Inferior parietal cortex (tissue), 1 donor: ENCODE measurements at regions not wholly inside any gene's neighbourhood (a gene's known extent, or its start where the extent isn't known, plus 50 kb on each side); places are given as distances from the start of the nearest gene placed in this dataset.

Experiments used
- DNase-seq: peaks from one replicate; pipeline ENCODE4 v3.0.0-alpha.2; 2016; ENCODE audit errors: extremely low spot score

DNA sequence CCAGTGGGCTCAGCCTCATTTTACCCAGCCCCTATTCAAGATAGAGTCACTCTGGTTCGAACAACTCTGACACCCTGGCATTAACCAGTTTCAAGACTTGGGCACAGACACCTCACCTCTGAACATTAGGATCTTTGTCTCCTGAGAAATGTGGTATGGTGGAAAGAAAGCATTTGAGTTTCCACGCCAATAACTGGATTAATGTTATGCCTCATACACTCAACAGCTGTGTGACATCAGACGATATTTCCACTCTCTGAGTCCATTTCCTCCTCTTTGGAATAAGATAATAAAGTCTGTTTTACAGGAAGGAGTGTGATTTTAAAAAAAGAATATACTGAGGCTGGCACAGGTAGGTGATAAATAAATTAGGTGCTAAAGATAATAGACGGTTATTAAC lies 121.3 kb upstream of the CHL1 start:
- DNase-seq = no peak

DNA sequence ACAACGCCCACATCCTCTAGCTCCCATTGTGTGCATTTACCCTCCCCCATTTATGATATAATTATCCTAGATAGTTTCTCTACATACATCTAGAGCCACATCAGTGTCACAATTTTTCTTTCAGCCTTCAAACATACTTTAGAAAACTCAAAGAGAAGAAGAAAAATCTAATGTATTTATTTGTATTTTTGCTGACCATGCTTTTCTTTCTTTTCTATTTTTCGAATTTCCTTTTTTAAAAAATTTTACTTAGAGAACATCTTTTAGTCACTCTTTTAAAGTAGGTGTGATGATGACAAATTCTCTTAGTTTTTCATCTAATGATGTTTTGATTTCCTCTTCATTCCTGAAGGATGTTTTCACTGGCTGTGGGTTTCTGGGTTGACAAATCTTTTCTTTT lies 117.0 kb upstream of the CHL1 start:
- DNase-seq = no peak

DNA sequence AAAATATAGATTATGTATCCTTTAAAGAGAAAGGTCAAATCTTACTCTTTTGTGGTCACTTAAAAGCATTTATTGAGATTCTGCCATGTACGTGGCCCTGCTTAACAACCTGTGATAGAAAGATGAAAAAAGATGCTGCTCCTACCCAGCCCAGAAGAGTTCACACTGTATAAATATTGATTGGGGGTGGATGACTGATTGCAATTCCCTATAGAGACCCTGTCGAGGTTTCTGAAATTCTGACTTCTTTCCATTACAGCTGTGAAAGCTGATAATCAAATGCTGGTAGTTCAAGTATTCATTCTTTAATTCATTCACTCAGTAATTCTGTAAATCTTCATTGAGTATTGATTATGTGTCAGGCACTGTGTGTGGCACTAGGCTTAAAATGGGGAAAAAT lies 114.1 kb upstream of the CHL1 start:
- DNase-seq = no peak

DNA sequence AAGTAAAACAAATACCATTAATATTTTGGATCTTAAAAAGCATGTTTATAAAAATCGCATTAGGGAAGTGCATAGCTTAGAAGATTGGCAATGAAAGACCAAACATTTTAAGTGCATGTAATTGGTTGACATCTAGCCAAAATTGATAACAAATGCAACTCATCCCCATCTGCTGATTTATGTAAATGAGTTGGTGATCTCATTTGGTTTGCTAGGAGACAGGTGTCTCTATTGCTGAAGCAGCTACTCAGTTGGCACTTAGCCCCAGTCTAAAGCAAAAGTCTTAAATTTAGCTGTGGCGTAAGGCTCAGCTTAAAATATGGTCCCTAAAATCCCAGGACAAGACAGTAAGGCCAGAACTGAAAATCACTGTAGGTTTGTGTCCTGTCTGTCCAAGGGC lies 113.5 kb upstream of the CHL1 start:
- DNase-seq = no peak

DNA sequence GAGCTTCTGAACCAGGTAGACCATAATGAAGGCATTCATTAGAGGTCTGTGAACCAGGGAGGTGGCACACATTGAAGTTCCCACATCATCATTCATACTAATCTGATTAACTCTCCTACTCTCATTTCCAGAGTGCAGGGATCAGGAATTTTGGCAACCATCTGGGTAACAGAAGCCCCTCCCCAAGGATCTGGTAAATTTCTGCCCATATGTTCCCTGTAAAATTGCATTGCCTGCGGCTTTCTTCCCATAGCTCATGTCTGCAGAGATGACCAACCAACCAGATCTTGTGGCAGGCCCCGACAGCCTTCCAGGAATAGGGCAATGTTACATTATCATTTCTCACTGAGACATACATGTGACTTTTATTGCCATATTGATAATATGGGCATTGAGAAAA lies 111.4 kb upstream of the CHL1 start:
- DNase-seq = no peak

DNA sequence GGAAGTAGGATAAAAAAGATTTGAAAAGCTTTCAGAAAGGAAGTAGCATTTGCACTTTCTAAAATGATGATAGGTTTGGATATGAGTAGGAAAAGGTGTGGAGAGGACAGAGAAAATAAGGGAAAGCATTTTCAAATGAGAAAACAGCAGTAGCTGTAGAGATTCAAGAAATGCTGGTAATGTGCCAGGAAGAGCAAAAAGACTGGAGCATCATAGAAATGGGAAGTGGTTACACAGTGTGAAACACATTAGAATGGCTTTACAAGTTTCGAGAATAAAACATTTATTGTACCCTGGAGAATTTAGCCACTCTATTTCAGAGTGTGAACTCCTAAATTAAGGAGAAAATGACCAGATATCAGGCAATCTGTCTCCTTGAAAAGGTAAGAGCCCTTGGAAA lies 108.3 kb upstream of the CHL1 start:
- no peak for DNase-seq

DNA sequence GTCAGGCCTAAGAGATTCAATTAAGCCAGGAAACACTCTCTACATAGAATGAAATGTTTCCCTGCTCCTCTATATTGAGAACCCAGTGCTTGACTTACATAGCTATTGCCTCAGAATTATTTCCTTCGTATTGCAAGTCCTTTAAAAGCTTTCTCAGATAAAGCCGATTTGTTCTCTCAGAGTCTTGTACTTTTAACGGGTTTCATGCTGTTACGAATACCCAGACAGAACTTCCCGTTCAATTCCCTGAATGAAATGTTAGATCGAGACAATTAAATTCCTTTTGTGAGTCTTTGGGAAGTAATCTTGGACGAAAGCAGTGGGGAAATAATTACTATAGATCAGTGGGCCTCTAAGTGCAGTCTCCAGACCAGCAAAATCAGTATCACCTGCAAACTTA lies 102.8 kb upstream of the CHL1 start:
- no peak for DNase-seq

DNA sequence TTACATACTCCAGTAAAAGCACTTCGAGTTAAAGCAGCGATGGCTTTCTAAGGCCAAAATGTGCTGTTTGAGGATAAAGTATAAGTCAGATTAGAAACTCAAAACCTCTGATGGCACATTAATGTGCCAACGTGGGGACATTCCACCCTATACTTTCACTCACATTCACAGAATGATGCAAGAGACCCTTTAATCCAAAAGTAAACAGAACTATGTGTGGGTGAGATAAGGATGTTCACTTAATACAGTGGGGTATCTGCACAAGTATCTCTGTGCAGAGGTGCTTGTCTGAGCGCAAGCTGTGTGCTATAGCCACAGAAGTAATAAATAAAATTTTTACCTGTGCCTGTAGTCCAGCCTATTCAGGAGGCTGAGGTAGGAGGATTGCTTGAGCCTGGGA lies 100.3 kb upstream of the CHL1 start:
- no peak for DNase-seq

DNA sequence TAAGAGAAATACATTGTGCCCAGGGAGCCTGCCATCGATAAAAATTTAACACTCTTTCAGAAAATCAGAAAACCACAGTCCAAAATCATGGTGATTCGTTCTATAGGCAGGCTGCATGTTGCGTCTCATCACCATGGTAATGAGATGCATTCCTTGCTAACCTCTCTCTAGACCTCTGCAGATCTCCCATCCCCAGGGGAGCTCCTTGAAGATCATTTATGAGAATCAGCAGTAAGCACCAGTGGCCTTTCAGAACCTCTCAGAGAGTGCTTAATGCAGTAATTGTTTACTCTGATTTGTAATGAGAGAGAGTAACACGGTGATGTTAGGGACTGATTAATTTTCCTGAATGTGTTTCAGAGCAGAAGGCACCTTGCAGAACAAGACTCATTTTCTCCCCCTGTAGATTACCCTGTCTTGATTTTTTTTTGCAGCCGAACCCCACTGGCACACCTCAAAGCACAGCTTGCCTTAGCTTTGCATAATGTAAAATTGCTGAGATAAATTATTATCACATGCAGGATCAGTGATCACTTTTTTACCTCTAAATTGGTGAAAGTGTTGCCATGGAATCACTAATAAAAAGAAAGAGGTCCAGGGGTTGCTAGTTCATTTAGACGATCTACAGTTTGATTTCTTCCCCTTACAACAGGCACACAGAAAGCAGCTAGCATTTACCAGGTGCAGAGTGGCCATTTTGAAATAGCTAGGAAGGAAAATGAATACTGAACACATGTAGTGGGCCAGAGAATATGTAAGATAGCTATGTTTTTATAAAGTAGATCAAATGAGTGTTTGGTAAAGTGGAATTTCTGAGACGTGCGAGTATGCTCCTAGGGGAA lies 98.9 kb upstream of the CHL1 start:
- DNase-seq = no peak

DNA sequence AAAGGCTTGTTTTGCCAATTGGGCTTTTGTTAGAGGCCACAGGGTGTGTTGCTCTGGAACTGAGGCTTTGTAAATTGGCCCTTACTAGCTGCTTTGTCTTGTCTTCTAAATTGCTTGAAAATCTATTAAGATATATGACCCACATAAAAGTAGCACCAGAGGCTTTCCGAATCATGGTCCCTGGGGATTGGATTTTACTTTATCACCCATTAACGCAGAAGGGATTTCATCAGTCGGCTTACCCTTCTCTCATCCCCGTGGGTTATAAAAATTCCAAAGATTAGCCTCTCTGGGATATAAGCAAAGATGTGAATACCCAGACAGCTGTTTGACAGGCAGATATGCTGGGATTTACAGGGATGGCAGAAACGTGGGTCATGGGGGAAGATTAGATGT lies 98.3 kb upstream of the CHL1 start:
- DNase-seq = no peak

DNA sequence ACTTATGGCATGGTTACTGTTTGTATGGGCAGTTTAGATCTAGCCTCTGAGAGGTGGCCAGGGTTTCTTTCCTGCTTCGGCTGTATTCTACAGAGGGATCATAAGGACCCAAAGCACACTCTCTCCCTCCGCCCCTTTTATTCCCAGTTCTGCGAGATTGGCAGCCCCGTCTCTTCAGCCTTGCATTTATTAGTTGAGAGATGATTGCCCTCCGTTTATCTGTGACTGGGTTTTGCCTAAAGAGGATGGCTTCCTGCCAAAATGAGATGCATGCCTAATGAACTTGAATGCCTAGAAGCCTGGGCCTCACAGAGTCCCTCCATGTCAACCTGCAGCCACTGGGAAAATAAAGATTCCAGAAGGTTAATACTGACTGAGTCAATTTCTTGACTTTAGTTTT lies 97.1 kb upstream of the CHL1 start:
- DNase-seq = no peak

DNA sequence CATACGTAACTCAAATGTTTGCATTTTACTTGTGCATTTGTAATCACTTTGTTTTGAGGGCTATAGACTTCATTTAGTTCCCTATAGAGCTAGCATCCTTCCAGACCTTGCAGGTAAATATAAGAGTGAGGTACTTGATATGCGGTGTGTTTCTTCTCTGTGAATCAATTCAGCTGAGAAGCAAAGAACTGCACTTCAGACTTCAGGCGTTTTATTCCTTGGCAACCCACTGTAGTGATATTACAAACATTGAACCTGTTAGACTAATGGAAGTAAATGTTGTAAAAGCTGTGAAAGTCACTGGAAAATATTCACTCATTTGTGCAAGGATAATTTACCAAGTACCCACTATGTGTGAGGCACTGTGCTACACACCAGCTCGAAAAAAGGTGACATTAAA lies 94.1 kb upstream of the CHL1 start:
- DNase-seq = no peak

DNA sequence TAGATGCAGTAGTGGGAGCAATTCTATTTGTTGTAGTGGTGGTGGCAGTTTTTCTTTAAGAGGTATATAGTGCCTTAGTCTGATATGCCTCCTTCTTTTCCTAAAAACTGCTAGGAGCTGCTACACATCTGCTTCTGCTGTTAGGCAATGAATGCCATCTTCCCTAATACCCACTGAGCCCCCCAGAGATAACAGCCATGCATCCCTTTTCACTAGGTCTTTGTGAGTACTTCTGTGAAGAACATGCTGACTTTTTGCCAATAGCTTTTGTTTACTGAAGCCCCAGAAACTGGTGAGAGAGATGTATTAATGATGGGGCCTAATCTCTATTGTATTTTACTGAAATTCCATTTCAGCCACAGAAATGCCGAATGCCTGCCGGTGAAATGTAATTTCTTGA lies 92.6 kb upstream of the CHL1 start:
- no peak for DNase-seq

DNA sequence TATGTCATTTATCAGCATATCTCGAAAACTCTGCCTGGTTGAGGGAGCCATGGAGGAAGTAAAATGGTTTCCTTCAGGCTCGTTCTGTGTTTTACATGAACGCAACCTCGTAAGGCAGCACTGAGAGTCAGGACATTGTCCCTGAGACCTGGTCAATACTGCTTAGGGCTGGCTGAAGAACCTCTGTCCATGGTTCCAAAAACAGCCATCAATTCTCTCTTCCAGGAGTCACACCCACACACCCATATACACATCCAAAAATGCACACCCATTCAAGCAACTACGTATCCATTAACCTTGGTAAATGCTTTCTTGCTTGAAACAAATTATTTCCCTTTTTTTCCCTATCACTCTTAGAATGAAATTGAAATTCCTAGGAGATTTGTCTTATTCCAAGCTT lies 91.0 kb upstream of the CHL1 start:
- no peak for DNase-seq

DNA sequence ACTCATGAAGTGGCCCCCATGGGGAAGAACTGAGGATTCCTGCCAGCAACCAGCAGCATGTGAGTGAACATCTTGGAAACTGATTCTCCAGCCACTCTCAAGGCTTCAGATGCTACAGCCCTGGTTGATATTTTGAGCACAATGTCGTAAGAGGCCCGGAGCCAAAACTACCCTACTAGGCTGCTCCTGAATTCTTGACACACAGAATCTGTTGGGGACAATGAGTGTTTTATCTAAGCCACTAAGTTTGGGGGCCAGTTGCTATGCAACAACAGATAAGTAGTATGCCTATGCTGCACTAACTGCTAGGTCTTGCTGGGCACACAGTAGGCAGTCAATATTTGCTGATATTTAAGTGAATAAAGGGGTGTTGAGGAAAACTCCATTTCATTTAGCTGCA lies 89.9 kb upstream of the CHL1 start:
- no peak for DNase-seq

DNA sequence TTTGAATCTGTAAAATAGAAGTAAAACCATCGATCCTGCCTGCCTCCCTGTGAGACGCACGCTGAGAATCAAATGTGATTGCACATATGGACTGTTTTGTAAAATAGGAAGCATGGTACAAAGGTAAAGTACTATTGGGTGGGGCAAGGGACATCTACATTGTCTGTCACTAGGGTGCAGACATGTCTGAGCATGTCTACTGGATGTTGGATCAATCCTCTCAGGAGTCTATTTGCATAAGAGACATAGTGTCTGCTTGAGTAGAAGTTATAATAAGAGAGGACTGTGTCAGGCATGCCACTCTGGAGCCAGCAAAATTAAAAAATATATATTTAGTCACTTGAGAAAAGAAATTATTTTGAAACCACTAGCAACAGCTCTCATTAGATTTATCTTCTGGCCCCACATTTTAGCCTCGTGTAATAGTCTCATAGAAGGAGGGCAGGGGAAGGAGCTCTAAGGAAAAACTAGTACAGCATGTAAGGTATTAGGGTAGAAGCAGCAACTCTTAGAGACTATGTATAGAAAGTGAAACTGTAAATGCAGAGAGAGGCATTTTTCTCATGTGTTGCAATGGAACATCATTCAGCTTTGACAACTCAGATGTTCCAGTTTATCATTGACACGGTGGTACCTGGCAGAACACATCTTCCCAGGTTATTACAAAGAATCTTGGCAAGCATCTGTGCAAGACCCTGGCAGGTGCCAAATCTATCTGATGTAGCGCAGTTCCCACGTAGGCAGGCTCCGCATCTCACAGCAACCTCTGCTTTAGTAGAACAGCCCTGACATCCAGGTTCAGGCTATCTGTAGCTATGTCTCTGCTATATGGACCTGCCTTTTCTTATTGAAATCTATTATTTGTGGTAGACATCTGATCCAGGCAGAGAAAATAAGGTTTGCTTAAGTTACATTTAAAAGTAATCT lies 85.2 kb upstream of the CHL1 start:
- DNase-seq = no peak

DNA sequence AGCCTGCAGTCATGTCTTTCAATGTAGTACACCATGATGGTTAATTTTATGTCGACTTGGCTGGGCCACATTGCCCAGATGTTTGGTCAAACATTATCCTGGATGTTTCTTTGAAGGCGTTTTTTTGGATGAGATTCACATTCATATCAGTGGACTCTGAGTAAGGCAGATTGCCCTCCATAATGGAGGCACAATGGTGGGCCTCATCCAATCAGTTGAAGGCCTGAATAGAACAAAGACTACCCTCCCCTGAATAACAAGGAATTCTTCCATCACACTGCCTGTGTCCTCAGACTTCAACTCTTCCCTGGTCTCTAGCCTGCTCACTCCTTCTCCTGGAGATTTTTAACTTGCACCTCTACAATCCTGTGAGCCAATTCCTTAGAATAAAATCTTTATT lies 83.8 kb upstream of the CHL1 start:
- no peak for DNase-seq

DNA sequence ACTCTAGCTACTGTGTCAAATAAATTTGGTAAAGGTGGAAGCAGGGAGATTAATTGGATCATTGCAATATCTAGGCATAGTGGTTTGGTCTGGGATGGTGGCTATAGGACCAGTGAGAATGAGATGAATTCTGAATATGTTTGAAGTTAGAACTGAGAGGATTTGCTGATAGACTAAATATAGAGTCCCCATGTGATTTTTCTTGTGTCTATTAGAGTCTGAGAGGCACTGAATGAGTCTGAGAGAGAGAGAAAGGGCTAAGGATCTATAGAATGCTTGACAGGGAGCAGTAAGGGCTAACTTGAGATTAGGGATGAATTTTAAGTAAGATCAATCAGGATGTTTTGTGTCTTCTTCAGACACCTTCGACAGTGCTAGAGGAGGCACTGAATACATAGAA lies 77.9 kb upstream of the CHL1 start:
- no peak for DNase-seq

DNA sequence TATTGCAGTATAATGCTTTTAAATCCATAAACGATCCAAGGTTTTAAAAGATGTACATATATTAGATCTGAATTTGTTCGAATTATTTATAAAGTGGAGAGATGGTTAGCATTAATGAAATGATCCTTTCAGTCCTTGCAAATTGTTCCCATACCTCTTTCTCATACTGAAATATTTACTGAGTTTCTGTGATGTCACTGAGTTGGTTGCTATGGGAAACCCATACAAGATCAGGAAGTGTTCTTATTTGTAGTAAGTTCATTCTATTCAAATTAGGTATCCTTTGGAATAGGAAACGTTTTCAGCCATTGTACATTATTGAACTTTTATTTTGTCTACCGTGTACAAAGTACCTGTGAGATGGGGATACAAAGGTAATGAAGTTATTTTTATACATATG lies 73.2 kb upstream of the CHL1 start:
- no peak for DNase-seq

DNA sequence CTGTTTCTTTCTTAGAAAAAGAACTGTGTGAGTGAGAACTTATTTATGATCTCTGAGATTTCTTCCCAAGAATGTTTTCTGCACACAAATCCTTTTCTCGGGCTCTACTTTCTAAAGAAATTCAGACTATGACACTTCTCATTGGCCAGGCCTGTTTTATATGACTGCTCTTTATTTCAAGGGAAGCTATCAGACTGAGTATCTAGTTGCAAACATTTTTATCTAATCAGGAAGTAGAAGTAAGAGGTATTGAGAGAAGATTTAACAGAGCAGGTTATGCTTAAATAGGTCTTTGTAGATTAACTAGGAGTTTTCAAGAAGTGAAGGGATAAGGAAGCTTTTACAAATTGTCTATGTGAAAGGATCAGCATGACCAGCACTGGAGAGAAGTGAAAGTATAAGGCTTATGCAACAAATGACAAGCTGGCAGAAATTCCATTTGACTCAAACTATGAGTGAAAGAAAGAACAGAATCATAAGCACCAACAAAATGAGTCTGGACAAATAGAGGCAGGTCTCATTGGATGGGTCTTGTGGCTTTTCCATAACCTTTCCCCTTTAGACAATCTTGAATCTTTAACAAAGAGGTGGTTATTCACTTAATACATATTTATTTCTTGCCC lies 71.9 kb upstream of the CHL1 start:
- DNase-seq = no peak

DNA sequence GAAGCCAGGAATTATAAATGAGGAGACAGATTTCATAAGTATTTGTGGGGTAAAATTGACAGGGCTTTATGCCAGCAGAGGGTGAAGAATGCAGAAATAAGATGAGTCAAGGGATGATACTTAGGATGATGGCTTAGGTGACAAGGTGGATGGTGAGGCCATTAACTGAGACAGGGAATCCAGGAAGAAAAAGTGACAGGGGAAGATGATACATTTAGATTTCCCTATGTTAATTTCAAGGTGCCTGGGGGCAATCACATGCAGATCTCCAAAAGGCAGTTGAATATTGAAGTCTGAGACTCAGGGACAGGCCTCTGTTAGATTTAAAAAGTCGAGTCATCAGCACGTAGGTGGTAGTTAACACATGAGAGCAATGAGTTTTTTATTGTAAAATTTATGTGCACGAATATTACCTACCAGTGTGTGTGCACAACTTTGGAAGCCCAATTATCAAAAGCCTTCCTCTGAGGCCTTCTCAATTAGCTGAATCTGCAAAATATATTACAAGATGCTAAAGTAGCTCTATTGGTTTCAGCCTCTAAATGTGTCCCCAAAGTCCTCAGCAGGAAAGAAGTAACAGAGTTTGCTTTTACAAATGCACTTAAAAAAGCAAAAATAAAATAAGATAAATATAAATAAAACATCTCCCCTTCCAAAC lies 67.9 kb upstream of the CHL1 start:
- no peak for DNase-seq
